Loucy (cell line): ENCODE measurements at regions not wholly inside any gene's neighbourhood (a gene's known extent, or its start where the extent isn't known, plus 50 kb on each side); places are given as distances from the start of the nearest gene placed in this dataset.

Source experiments
- H2AFZ ChIP-seq: fragments of 200-600 bp; sonication (generic); 2 replicates; pipeline ENCODE4 v1.6.0; 2016; ENCODE audit warnings: antibody characterized with exemption, mild to moderate bottlenecking, low read length, moderate library complexity
- H3F3A ChIP-seq: fragments of 200-600 bp; 2 replicates; pipeline ENCODE4 v1.6.0; 2016; ENCODE audit warnings: antibody characterized with exemption, low read depth, mild to moderate bottlenecking
- H3K27me3 ChIP-seq: fragments of 200-600 bp; sonication (generic); 2 replicates; pipeline ENCODE4 v1.6.1; 2014; ENCODE audit warnings: low read length, mild to moderate bottlenecking; ENCODE audit not compliant: insufficient read depth, poor library complexity, severe bottlenecking
- H3K36me3 ChIP-seq: fragments of 200-600 bp; sonication (generic); 2 replicates; pipeline ENCODE4 v1.6.1; 2016; ENCODE audit warnings: low read length; ENCODE audit not compliant: insufficient read depth
- H3K4me1 ChIP-seq: fragments of 200-600 bp; sonication (generic); 2 replicates; pipeline ENCODE4 v1.5.1; 2014; ENCODE audit warnings: low read length, mild to moderate bottlenecking; ENCODE audit not compliant: insufficient read depth, poor library complexity, severe bottlenecking
- H3K4me2 ChIP-seq: fragments of 200-600 bp; sonication (generic); 2 replicates; pipeline ENCODE4 v1.6.0; 2014; ENCODE audit warnings: antibody characterized with exemption, low read length, low read depth, mild to moderate bottlenecking; ENCODE audit not compliant: poor library complexity, severe bottlenecking
- H3K4me3 ChIP-seq: fragments of 200-600 bp; sonication (generic); 2 replicates; pipeline ENCODE4 v1.5.1; 2014; ENCODE audit warnings: low read length, mild to moderate bottlenecking, mixed read lengths; ENCODE audit not compliant: poor library complexity, severe bottlenecking
- H3K79me2 ChIP-seq: fragments of 200-600 bp; sonication (generic); 2 replicates; pipeline ENCODE4 v1.6.1; 2014; ENCODE audit warnings: low read length; ENCODE audit not compliant: insufficient read depth
- H3K9ac ChIP-seq: fragments of 200-600 bp; sonication (generic); 2 replicates; pipeline ENCODE4 v1.6.0; 2014; ENCODE audit warnings: mild to moderate bottlenecking, low read depth, low read length, moderate library complexity; ENCODE audit not compliant: poor library complexity, severe bottlenecking
- H3K9me2 ChIP-seq: fragments of 200-600 bp; sonication (generic); replicated peaks from 2 replicates; pipeline ENCODE4 v1.6.1; 2016; ENCODE audit warnings: low read depth, low read length, mixed read lengths
- H3K9me3 ChIP-seq: fragments of 200-600 bp; sonication (generic); 2 replicates; pipeline ENCODE4 v1.6.1; 2014; ENCODE audit warnings: mild to moderate bottlenecking, antibody characterized with exemption, low read length, low read depth; ENCODE audit not compliant: insufficient read depth
- H4K20me1 ChIP-seq: fragments of 200-600 bp; sonication (generic); 2 replicates; pipeline ENCODE4 v1.6.0; 2014; ENCODE audit warnings: antibody characterized with exemption, low read length, mild to moderate bottlenecking; ENCODE audit not compliant: insufficient read depth, poor library complexity, severe bottlenecking
- EZH2phosphoT487 ChIP-seq: fragments of 200-600 bp; IDR thresholded peaks from 2 replicates; pipeline ENCODE4 v1.6.1; 2018; ENCODE audit warnings: antibody characterized with exemption, mild to moderate bottlenecking, moderate library complexity, borderline replicate concordance
- TF ChIP-seq, protein P1 (sequence below): fragments of 200-600 bp; sonication (generic); conservative IDR thresholded peaks from 2 replicates; pipeline ENCODE4 v1.5.1; 2014; ENCODE audit warnings: mild to moderate bottlenecking, antibody characterized with exemption, low read length

DNA sequence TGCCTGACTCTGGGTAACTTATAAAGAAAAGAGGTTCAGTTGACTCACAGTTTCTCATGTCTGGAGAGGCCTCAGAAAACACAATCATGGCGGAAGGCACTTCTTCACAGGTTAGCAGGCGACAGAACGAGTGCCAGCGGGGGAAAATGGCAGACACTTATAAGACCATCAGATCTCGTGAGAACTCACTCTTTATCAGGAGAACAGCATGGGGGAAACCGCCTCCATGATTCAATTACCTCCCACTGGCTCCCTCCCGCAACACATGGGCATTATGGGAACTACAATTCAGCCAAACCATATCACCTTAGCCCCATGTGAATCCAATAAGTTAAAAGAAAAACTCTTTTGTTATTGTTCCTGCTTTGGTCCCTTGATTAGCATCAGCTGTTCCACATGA, 725.2 kb downstream of the LRRIQ3 start:
- H3K27me3 ChIP-seq = no peaks in the 10 kb centered on the region
- no peaks in the 10 kb centered on the region for H3K4me1 ChIP-seq
- no peaks in the 10 kb centered on the region for H3F3A ChIP-seq

DNA sequence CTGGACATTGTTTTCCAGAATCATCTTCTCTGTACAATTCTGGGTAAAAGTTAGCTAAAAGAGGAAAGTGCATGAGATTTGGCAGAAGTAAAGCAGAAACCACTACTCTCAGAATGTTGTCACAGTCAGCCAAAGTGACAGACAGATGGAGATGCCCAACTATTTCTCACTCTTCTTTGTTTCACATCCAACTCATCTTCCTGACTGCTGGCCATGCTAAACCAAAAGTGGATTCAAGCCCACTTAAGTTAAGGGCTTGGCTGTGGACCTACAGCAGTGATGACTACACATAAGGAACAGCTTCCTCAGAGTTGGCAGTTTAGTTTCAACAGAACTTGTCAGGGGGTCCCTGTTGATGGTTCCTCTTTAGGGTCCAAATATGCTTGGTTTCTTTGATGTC, 730.2 kb downstream of the LRRIQ3 start:
- no peaks in the 10 kb centered on the region for H3K36me3 ChIP-seq
- no peaks in the 10 kb centered on the region for H3K4me1 ChIP-seq
- no peaks in the 10 kb centered on the region for H3K9me2 ChIP-seq
- H3K4me2 ChIP-seq = no peak overlapping the region
- no peaks in the 10 kb centered on the region for H3K9me3 ChIP-seq
- no peak overlapping the region for H3K4me3 ChIP-seq
- no peak overlapping the region for H2AFZ ChIP-seq
- H3K79me2 ChIP-seq = no peaks in the 10 kb centered on the region
- TF ChIP-seq EZH2phosphoT487 = no peak
- TF ChIP-seq, protein P1, sequence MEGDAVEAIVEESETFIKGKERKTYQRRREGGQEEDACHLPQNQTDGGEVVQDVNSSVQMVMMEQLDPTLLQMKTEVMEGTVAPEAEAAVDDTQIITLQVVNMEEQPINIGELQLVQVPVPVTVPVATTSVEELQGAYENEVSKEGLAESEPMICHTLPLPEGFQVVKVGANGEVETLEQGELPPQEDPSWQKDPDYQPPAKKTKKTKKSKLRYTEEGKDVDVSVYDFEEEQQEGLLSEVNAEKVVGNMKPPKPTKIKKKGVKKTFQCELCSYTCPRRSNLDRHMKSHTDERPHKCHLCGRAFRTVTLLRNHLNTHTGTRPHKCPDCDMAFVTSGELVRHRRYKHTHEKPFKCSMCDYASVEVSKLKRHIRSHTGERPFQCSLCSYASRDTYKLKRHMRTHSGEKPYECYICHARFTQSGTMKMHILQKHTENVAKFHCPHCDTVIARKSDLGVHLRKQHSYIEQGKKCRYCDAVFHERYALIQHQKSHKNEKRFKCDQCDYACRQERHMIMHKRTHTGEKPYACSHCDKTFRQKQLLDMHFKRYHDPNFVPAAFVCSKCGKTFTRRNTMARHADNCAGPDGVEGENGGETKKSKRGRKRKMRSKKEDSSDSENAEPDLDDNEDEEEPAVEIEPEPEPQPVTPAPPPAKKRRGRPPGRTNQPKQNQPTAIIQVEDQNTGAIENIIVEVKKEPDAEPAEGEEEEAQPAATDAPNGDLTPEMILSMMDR = no peak
- H3K27me3 ChIP-seq = no peaks in the 10 kb centered on the region
- H3F3A ChIP-seq = no peaks in the 10 kb centered on the region
- H3K9ac ChIP-seq = no peak overlapping the region
- H4K20me1 ChIP-seq = no peaks in the 10 kb centered on the region

More for the DNA sequence above, 725.2 kb downstream of the LRRIQ3 start:
- no peak overlapping the region for H3K9ac ChIP-seq
- H3K79me2 ChIP-seq = no peaks in the 10 kb centered on the region
- H4K20me1 ChIP-seq = no peaks in the 10 kb centered on the region
- H3K4me2 ChIP-seq = no peak overlapping the region
- H3K9me2 ChIP-seq = no peaks in the 10 kb centered on the region
- H3K4me3 ChIP-seq = no peak overlapping the region
- H3K9me3 ChIP-seq = no peaks in the 10 kb centered on the region
- no peak overlapping the region for H2AFZ ChIP-seq
- H3K36me3 ChIP-seq = no peaks in the 10 kb centered on the region
- TF ChIP-seq, protein P1 = no peak
- no peak for TF ChIP-seq EZH2phosphoT487

DNA sequence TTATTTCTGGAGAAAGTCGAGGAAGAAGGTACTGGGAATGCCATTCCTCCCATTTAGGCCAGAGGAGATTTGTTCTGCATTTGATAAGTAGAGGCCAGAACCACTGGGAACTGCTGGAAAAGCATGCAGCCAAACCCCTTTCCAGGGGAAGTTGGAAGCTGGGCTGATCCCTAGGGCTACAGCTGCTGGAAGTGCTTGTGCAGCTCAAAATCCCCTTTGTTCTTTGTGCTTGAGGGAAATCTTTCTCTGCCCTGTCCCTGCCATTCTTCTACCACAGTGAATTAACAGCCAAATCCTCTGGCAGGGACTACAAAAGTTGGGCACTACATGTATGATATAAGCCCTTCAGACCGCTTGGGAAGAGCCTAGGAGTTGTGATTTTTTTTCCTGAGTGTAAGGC, 734.1 kb downstream of the LRRIQ3 start:
- no peaks in the 10 kb centered on the region for H3F3A ChIP-seq
- no peak overlapping the region for H3K4me3 ChIP-seq
- H3K4me1 ChIP-seq = no peaks in the 10 kb centered on the region
- H3K27me3 ChIP-seq = no peaks in the 10 kb centered on the region
- no peak overlapping the region for H3K9ac ChIP-seq
- no peaks in the 10 kb centered on the region for H3K36me3 ChIP-seq
- no peaks in the 10 kb centered on the region for H4K20me1 ChIP-seq
- no peaks in the 10 kb centered on the region for H3K9me3 ChIP-seq
- no peak overlapping the region for H2AFZ ChIP-seq
- H3K79me2 ChIP-seq = no peaks in the 10 kb centered on the region
- H3K4me2 ChIP-seq = no peak overlapping the region
- H3K9me2 ChIP-seq = no peaks in the 10 kb centered on the region
- TF ChIP-seq, protein P1 = no peak
- no peak for TF ChIP-seq EZH2phosphoT487
